ENCODE measurements at regions not wholly inside any gene's neighbourhood (a gene's known extent, or its start where the extent isn't known, plus 50 kb on each side); places are given as distances from the start of the nearest gene placed in this dataset.

DNA sequence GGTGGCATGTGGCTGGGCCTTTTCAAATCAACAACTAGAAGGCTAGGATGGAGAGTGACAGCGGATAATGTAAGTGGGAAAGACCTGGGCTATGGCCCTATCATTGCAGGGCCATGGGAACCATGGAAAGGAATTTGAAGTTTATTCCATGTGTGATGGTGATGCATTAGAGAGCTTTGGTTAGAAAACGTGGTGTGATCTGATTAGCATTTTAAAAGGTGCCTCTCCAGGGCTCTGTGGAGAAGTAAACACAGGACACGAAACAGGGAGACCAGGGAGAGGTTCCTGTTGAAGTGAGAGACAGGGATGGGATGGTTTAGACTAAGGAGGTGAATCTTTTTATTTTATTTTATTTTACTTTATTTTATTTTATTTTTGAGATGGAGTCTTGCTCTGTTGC lies 749.5 kb downstream of the GATA3 start:
- Histone ChIP-seq H4K20me1 (ENCODE audit: insufficient read depth) (no peaks in the 10 kb centered on the region), H2AFZ (ENCODE audit: low read depth, low read length, poor library complexity, severe bottlenecking) (no peak overlapping the region), H3K4me3 (replicated peaks in 1 of 2; ENCODE audit: low read depth in 1 of 2, low read length in 2 of 2) (no peak overlapping the region), H3K9ac (ENCODE audit: low read length) (no peak overlapping the region), H3K4me2 (ENCODE audit: low read length) (no peak overlapping the region), H3K79me2 (ENCODE audit: insufficient read depth, low read length) (no peaks in the 10 kb centered on the region), H3K36me3 (ENCODE audit: control insufficient read depth in 1 of 2, insufficient read depth in 2 of 2, low read length in 2 of 2) (no peaks in the 10 kb centered on the region), H3K27ac (ENCODE audit: low read depth, low read length) (no peak overlapping the region), H3K9me3 (ENCODE audit: control insufficient read depth in 1 of 2, insufficient read depth in 1 of 2, low read depth in 1 of 2, low read length in 2 of 2) (peaks cover 0 to 27% of the 10 kb centered on the region in 2 experiments; a peak in 2 of 4 replicates), H3K27me3 (ENCODE audit: insufficient read depth, low read length) (no peaks in the 10 kb centered on the region), H3K4me1 (ENCODE audit: control insufficient read depth in 1 of 2, insufficient read depth in 2 of 2, low read length in 2 of 2) (no peaks in the 10 kb centered on the region), H3K9me2 (ENCODE audit: insufficient read depth) (no peaks in the 10 kb centered on the region)
- BruUV-seq (replicated peaks): no TSS peak
- intact Hi-C loops (cut with micrococcal nuclease): no loop called here
- ATAC-seq: no peak
- TF ChIP-seq EZH2 (IDR thresholded peaks at IDR 0.05): no peak
- TF ChIP-seq RAD21 (IDR thresholded peaks at IDR 0.05; ENCODE audit: low read depth): no peak
- TF ChIP-seq, protein P1, sequence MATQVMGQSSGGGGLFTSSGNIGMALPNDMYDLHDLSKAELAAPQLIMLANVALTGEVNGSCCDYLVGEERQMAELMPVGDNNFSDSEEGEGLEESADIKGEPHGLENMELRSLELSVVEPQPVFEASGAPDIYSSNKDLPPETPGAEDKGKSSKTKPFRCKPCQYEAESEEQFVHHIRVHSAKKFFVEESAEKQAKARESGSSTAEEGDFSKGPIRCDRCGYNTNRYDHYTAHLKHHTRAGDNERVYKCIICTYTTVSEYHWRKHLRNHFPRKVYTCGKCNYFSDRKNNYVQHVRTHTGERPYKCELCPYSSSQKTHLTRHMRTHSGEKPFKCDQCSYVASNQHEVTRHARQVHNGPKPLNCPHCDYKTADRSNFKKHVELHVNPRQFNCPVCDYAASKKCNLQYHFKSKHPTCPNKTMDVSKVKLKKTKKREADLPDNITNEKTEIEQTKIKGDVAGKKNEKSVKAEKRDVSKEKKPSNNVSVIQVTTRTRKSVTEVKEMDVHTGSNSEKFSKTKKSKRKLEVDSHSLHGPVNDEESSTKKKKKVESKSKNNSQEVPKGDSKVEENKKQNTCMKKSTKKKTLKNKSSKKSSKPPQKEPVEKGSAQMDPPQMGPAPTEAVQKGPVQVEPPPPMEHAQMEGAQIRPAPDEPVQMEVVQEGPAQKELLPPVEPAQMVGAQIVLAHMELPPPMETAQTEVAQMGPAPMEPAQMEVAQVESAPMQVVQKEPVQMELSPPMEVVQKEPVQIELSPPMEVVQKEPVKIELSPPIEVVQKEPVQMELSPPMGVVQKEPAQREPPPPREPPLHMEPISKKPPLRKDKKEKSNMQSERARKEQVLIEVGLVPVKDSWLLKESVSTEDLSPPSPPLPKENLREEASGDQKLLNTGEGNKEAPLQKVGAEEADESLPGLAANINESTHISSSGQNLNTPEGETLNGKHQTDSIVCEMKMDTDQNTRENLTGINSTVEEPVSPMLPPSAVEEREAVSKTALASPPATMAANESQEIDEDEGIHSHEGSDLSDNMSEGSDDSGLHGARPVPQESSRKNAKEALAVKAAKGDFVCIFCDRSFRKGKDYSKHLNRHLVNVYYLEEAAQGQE (IDR thresholded peaks at IDR 0.05; ENCODE audit: low read depth): no peak
- TF ChIP-seq, protein P2, sequence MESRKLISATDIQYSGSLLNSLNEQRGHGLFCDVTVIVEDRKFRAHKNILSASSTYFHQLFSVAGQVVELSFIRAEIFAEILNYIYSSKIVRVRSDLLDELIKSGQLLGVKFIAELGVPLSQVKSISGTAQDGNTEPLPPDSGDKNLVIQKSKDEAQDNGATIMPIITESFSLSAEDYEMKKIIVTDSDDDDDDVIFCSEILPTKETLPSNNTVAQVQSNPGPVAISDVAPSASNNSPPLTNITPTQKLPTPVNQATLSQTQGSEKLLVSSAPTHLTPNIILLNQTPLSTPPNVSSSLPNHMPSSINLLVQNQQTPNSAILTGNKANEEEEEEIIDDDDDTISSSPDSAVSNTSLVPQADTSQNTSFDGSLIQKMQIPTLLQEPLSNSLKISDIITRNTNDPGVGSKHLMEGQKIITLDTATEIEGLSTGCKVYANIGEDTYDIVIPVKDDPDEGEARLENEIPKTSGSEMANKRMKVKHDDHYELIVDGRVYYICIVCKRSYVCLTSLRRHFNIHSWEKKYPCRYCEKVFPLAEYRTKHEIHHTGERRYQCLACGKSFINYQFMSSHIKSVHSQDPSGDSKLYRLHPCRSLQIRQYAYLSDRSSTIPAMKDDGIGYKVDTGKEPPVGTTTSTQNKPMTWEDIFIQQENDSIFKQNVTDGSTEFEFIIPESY (IDR thresholded peaks at IDR 0.05; ENCODE audit: extremely low read depth, insufficient replicate concordance, low read length): no peak
- no peak for TF ChIP-seq EZH2phosphoT487 (IDR thresholded peaks at IDR 0.05; ENCODE audit: borderline replicate concordance)
- no peak for TF ChIP-seq YY1 (IDR thresholded peaks at IDR 0.05; ENCODE audit: extremely low read depth, insufficient replicate concordance, low read depth, low read length)
- TF ChIP-seq FOSL1 (IDR thresholded peaks at IDR 0.05; ENCODE audit: low read depth): no peak
- TF ChIP-seq, protein P3, sequence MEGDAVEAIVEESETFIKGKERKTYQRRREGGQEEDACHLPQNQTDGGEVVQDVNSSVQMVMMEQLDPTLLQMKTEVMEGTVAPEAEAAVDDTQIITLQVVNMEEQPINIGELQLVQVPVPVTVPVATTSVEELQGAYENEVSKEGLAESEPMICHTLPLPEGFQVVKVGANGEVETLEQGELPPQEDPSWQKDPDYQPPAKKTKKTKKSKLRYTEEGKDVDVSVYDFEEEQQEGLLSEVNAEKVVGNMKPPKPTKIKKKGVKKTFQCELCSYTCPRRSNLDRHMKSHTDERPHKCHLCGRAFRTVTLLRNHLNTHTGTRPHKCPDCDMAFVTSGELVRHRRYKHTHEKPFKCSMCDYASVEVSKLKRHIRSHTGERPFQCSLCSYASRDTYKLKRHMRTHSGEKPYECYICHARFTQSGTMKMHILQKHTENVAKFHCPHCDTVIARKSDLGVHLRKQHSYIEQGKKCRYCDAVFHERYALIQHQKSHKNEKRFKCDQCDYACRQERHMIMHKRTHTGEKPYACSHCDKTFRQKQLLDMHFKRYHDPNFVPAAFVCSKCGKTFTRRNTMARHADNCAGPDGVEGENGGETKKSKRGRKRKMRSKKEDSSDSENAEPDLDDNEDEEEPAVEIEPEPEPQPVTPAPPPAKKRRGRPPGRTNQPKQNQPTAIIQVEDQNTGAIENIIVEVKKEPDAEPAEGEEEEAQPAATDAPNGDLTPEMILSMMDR (IDR thresholded peaks at IDR 0.05 in 2 of 3, conservative IDR thresholded peaks at IDR 0.05 in 1 of 3; ENCODE audit: borderline replicate concordance in 1 of 3, insufficient read depth in 1 of 3, low read depth in 2 of 3, low read length in 2 of 3): no peak
- TF ChIP-seq SP1 (IDR thresholded peaks at IDR 0.05; ENCODE audit: low read depth): no peak
- TF ChIP-seq ZNF274 (IDR thresholded peaks at IDR 0.05; ENCODE audit: low read depth, low read length): no peak
- TF ChIP-seq, protein P4, sequence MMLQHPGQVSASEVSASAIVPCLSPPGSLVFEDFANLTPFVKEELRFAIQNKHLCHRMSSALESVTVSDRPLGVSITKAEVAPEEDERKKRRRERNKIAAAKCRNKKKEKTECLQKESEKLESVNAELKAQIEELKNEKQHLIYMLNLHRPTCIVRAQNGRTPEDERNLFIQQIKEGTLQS (IDR thresholded peaks at IDR 0.05): no peak
- TF ChIP-seq TCF7L2 (IDR thresholded peaks at IDR 0.05; ENCODE audit: borderline replicate concordance, extremely low read depth, insufficient read depth, insufficient read length): no peak
- RAD21 ChIA-PET (ENCODE audit: low non-redundant PET in 1 of 2, low total read pairs in 2 of 2, uncharacterized antibody in 2 of 2, unreplicated experiment in 2 of 2): no interaction called here
- POLR2A ChIA-PET: no interaction called here
- CTCF ChIA-PET: no interaction called here
- DNase-seq (ENCODE audit: low read depth, low spot score): no peak

Measured in HCT116 (cell line).